DMS53 (cell line): ENCODE measurements at regions not wholly inside any gene's neighbourhood (a gene's known extent, or its start where the extent isn't known, plus 50 kb on each side); places are given as distances from the start of the nearest gene placed in this dataset.
"Not testable (repeated sequence)": the region's sequence is repeated elsewhere in the genome, so short reads cannot be mapped to it uniquely, and the experiment has no call there.

Source experiments
- DNase-seq: peaks from one replicate; lab custom pipeline; 2025; lab: John Stamatoyannopoulos, UW

DNA sequence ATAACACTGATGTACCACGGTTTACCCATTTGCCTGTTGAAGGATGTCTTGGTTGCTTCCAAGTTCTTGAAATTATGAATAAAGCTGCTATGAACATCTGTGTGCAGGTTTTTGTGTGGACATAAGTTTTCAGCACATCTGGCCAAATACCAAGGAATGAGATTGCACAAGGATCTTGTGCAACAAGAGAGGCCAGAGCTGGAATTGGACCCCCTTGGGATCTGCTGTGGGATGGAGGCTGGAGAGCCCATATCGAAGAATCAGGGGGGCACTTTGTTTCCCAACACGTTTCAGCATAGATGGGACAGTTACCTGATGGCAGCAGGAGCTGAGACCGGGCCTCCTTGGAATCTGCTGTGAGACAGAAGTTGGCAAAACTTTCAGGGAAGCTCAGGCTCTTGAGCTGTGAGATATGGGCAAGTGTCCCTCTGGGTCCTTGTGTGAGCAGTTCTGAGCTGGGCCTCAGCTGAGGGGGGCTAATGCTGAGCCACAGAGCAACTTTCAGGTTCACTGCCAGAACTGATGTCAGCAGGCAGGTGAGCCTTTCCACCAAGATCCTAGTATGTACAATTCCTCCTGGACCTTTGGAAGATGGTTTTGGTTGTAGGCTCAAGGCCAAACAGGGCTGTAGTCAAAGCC, 115.2 kb upstream of the RAB18 start:
- DNase-seq: no peak

DNA sequence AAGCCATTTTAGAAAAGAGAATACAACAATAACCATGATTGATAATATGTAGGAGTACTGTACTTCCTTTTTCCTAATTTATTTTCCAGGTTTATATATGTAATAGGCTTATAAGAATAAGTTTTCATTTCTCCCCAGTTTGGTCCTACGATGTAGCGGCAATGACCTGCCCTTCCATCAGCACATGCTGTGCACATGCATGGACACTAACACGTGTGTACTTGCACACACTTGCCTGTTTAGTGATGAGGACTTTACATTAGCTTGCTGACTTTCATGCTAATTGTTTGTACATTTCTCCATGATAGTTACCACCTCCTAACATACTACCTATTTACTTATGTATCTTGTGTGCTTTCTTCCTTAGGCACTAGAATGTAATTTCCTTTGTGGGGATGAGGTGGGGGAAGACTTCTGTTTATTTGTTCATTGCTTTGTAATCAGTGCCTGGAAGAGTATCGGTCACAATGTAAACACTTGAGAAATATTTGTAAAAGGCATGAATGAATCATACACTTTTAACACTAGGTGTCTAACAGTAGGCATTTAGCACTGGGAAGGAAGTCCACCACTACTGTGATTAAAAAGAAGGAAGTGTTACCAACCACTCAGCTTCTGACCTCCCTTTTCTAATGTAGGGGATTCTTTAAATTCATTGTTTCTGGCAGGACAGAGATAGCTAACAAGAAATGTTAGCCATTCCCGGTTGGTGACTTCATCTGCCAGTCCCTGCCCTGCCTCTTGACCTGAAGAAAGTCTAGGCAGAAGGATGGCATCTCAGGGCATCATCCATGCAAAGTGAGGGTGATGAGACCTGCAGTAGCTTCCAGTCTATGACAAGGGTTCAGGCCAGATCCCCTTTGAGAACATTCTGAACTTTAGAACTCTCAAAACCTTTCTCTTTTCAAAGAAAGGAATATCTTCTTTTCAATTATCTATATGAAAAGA, 120.2 kb upstream of the RAB18 start:
- DNase-seq: peak; percentile 96

DNA sequence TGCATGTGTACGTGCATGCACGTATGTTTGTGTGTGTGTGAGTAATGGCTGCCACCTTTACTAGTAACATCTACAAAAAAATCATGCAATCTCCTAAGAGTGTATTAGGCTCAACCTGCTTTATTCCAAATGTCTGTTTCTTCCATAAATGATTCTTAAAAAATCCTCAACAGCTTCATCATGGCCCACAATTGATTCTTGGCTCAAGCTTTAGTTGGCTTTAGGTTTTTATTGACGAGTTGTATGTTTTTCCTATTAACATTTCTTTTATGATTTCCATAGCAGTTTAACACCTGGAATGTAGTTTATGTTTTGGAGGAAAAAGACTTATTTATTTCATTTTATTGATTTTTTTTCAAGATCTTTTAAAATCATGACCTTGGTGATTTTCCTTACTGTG, 121.9 kb upstream of the RAB18 start:
- no peak for DNase-seq

- DNase-seq: no peak
Measured at GRCh38 chr10:27380929-27381358, 123.2 kb upstream of the RAB18 start.

DNA sequence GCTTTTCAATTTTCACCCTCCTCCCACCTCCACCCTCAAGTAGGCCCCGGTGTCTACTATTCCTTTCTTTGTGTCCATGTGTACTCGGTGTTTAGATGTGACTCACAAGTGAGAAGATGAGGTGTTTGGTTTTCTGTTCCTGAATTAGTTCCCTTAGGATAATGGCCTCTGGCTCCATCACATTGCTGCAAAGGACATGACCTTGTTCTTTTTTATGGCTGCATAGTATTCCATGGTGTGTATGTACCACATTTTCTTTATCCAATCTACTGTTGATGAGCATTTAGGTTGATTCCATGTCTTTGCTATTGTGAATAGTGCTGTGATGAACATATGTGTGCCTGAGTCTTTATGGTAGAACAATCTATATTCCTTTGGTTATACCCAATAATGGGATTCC, 125.1 kb upstream of the RAB18 start:
- DNase-seq: not testable (repeated sequence)

GRCh38 chr10:27373566-27374160, 130.4 kb upstream of the RAB18 start:
- DNase-seq: no peak

DNA sequence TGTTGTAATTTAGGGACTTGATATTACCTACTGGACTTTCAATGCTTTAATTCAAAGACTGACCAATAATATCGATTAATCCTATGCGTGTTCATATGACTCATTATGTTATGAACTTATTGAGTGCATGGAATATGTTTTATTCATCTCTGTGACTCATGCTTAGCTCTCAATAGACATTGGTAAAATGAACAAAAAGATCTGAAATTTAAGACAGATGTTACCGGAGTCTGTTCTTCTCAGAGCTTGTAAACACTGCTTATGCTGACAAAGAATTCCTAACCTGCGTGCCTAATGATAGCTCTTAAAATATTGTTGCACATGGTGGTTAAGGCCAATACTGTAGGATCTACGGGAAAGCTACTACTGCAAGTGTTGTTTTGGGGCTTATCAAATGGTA, 131.5 kb upstream of the ACBD5 start:
- peak; percentile 10 for DNase-seq

DNA sequence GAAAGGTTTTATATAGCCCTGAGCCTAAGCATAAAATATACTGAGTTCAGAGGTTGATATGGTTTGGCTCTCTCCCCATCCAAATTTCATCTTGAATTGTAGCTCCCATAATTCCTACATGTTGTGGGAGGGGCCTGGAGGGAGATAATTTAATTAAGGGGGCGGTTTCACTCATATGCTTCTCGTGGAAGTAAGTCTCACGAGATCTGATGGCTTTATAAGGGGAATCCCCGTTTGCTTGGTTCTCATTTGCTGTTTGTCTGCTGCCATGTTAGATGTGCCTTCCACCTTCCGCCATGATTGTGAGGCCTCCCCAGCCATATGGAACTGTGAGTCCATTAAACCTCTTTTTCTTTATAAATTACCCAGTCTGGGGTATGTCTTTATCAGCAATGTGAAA, 130.8 kb upstream of the ACBD5 start:
- not testable (repeated sequence) for DNase-seq

- peak; percentile 66 for DNase-seq
Measured at GRCh38 chr10:27369880-27370279, 129.3 kb upstream of the ACBD5 start.

- no peak for DNase-seq
Measured at GRCh38 chr10:27368706-27369105, 128.1 kb upstream of the ACBD5 start.

DNA sequence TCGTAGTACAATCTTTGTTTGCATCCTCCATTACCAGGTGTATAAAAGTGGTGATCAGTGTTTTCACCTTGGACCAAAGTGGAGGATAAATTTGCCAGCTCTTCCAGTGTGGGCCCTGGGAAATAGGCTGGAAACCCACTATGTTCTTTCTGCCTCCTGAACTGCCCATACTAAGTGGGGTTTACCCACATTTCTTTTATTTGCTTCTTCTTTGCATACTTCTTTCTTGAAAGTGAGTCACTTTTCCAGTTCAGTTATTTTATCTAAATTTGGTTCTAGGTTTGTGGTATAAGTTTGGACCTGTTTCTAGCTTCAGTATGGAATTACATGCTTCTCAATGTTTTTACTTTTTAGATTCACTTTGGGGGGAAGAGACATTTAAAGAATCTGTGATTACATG, 126.2 kb upstream of the ACBD5 start:
- DNase-seq: no peak

DNA sequence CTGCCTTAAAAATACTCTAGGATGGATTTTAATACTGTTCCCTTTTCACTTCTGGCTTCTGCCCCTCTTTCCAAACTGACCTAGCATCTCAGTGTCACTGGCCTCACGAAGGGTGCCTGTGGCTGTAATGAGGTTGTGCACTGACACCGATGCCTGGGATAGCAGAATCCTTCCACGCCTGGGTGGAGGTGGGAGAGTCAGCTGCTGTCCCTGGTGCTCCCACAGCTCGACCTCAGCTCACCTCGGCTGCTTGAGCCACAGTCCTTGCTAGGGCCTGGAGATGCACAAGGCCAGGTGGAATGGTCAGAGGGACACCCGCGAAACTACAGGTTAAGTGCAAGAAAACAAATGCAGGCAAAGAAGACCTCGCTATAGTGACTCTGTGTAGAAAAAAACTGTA, 123.4 kb upstream of the ACBD5 start:
- DNase-seq: no peak

DNA sequence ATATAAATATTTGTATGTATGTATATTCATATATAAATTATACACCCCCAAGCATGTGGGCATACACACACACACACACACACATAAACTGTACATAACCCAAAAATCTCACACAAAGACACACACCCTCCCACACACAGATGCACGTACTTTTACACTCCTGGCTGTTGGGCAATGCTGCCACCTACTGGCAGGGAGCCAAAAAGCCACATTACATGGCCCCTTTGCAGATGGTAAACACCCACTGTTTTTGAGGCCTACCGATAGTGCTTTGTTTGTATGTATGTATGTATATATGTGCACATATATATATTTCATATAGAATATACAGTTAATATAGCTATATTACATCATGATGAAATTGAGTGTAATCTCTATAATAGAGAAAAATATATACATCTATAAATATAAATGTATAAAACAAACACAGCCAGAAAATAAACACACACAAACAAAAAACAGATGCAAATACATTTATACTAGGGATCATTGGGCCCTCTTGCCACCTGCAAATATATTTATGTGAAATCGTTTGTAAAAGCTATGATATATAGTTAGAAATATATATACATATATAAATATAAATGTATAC, 120.1 kb upstream of the ACBD5 start:
- DNase-seq: peak; percentile 89

DNA sequence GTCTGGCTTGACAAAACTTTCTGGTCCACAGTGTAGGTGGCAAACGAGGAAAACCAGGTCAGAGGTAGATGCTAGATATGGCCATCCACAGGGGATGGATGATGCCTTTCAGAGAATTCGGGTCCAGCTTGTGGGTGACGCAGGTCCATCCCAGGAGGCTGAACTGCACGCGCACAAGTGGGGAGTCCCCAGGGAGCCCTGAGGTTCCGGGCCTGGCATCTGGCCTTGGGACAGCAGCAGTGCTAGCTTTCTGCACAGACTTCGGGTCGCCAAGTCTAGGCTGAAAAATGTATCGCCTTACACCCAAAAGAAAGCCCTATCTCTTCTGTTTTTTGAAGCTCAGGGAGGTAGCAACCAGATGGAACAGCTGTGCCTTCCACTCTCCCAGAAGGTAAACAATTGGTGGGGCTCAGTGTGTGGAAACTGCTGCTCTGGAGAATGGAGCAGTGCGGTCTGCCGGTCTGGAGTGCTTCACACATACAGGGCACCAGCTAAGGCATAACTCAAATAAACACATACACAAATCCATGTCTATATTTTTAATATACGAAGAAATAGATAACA, 119.3 kb upstream of the ACBD5 start:
- DNase-seq: peak; percentile 69

DNA sequence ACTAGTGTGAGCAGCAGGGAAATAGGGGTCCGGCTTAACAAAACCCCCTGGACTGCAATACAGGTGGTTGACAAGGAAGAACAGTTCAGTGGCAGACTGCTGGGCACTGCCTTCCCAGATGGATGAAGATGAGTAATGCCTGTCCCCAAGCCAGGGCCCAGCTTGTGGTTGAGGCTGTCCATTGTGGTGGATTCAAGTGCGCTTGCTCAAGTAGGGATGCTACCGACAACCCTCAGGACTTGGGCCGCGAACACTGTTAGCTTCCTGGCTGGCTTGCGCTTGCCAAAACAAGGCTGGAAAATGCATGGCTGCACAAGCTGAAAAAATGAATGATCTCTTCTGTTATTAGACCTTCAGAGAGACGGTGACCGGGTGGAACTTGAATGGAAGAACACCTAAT, 116.1 kb upstream of the ACBD5 start:
- no peak for DNase-seq

DNA sequence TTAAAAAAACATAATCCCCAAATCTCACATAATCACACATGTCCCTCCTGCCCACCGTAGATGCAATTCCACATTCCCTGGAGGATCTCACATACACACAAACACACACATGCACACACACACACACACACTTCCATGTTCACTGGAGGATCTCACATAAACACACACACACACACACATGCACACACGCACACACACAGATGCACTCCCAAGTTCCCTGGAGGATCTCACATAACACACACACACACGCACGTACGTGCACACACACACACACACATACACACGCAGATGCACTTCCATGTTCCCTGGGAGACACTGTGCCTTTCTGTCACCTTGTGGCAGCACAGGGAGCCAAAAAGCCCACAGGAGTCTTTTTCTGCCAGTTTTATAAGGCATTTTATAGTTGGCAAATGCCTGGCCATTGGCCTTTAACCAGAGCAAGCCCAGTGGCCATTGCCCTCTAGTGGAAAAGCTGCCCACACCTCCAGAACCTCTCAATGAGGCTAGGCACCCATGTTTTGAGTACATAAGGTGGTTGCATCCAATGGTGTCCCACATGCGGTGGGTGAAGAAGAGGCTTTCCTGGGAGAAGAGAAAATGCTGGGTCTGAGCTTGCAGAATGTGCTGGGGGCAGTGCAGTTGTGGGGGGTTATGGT, 115.4 kb upstream of the ACBD5 start:
- peak; percentile 50 for DNase-seq

DNA sequence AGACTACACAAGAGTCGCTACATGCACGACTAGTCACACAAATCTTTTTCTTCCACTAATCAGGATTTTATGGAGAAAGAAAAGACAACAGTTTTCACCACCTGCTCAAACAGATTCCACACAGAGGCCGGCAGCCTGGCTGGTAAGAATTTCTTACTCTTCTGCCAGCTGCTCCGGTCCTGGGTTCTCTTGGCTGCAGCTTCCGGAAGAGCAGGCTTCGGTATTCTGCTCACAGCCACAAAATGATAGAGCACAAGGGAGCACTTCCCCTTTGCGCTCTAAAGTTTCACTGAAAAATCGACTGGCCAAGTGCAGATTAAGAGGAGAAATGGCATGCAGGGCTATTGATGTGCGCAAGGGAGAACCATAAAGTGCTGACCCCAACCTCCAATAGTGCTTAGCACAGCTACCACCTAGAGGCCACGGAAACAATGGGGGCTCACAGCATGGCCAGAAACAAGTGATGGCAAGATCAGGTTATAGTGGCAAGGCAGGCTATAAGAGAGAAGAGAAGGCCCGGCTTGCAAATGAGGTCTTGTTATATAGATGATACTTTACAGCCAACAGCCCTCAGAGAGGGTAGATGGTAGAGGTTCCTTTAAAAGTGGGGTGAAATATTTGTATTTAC, 114.2 kb upstream of the ACBD5 start:
- DNase-seq: peak; percentile 59

DNA sequence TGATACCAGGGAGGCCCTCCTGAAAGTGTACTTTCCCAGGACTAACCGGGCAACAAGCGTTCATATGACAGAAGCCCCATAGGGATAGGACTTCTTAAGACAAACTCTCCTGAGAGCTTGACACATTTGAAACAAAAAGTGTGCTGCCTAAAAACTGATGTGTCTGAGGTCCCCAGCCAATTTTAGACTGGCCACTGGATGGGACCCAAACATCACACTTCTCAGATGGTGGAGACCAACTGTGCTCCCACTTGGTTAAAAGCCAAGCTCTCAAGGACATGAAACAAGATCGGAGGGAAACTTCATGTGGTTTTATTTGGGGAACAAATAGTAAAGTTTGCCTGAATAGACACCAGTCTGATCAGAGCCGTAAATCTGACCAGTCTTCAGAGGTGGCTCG, 113.5 kb upstream of the ACBD5 start:
- not testable (repeated sequence) for DNase-seq

DNA sequence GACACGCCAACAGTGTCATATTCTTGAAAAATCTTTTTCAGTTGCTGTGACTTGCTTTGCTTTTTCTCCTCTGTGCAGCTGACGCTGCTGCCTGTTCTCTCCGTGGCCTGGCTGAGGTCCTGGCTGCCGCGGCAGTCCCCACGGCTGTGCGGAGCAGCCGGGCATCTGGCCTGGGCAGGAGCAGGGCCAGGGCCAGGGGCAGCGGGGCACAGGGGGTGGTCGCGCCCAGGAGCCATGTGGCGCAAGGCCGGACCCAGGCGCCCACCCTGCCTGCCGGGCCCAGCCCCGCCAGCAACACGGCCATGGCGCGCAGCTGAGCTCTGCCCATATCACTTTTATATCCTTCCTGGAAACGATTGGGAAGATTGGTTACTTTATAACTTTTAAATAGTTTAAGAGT, 109.4 kb upstream of the ACBD5 start:
- DNase-seq: no peak

- DNase-seq: not testable (repeated sequence)
Measured at GRCh38 chr10:27347827-27348207, 107.2 kb upstream of the ACBD5 start.

DNA sequence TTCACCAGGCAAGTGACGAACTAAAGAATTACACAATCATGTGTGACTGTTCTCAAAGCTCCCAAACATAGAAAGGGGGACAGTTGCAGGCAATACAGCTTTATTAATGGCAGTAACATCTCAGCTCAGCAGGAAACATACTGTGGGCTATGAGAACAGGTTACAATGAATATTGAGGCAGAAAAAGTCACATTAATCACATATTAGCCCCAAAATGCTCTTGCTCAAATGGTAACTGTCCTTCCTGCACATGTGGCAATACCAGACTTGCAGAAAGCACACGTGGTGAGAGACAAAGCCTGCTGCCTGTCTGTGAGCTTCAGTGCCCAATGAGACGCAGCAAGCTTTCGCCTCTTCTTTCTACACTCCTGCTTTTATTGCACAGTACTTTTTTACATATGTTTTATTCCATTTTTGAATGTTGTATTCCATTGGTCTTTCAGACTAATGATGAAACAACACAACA, 104.9 kb upstream of the ACBD5 start:
- no peak for DNase-seq
